GM06990 (cell line): ENCODE measurements at regions not wholly inside any gene's neighbourhood (a gene's known extent, or its start where the extent isn't known, plus 50 kb on each side); places are given as distances from the start of the nearest gene placed in this dataset.

Source experiments
- DNase-seq: peaks from one replicate; pipeline ENCODE4 v3.0.0-alpha.2; 2011; ENCODE audit not compliant: insufficient read length; ENCODE audit errors: extremely low read depth
- H3K27me3 ChIP-seq: replicated peaks from 2 replicates; pipeline ENCODE4 v1.6.0; 2011; ENCODE audit warnings: low read length; ENCODE audit not compliant: control insufficient read depth, insufficient read depth
- H3K36me3 ChIP-seq: 2 replicates; pipeline ENCODE4 v1.5.1; 2011; ENCODE audit warnings: low read length; ENCODE audit not compliant: control insufficient read depth, insufficient read depth
- H3K4me3 ChIP-seq: replicated peaks from 2 replicates; pipeline ENCODE4 v1.5.1; 2011; ENCODE audit warnings: low read depth, mild to moderate bottlenecking, control low read depth, low read length
- CTCF ChIP-seq: IDR thresholded peaks from 2 replicates; pipeline ENCODE4 v1.5.1; 2011; ENCODE audit warnings: low read length, control low read depth, mild to moderate bottlenecking, inconsistent platforms; ENCODE audit not compliant: insufficient read depth, poor library complexity, severe bottlenecking

- Histone ChIP-seq H3K27me3 (no peaks in the 10 kb centered on the region), H3K36me3 (no peaks in the 10 kb centered on the region), H3K4me3 (no peak overlapping the region)
- DNase-seq: no peak
- no peak for TF ChIP-seq CTCF
These were observed 128.4 kb downstream of the RXFP2 start for GRCh38 chr13:31867709-31868108.

GRCh38 chr13:31869582-31869981 lies 130.3 kb downstream of the RXFP2 start:
- DNase-seq: no peak
- no peak overlapping the region for H3K4me3 ChIP-seq
- TF ChIP-seq CTCF: no peak
- H3K36me3 ChIP-seq: no peaks in the 10 kb centered on the region
- no peaks in the 10 kb centered on the region for H3K27me3 ChIP-seq

GRCh38 chr13:31870511-31870910 lies 131.2 kb downstream of the RXFP2 start:
- H3K36me3 ChIP-seq: no peaks in the 10 kb centered on the region
- TF ChIP-seq CTCF: no peak
- H3K27me3 ChIP-seq: no peaks in the 10 kb centered on the region
- DNase-seq: no peak
- no peak overlapping the region for H3K4me3 ChIP-seq

GRCh38 chr13:31873145-31873544 lies 133.8 kb downstream of the RXFP2 start:
- H3K27me3 ChIP-seq: no peaks in the 10 kb centered on the region
- no peaks in the 10 kb centered on the region for H3K36me3 ChIP-seq
- DNase-seq: no peak
- H3K4me3 ChIP-seq: no peak overlapping the region
- TF ChIP-seq CTCF: no peak

GRCh38 chr13:31875134-31875533 lies 135.8 kb downstream of the RXFP2 start:
- Histone ChIP-seq H3K36me3 (no peaks in the 10 kb centered on the region), H3K27me3 (no peaks in the 10 kb centered on the region), H3K4me3 (no peak overlapping the region)
- TF ChIP-seq CTCF: no peak
- no peak for DNase-seq

GRCh38 chr13:31878052-31878451 lies 138.7 kb downstream of the RXFP2 start:
- TF ChIP-seq CTCF: no peak
- DNase-seq: no peak
- Histone ChIP-seq H3K27me3 (no peaks in the 10 kb centered on the region), H3K4me3 (no peak overlapping the region), H3K36me3 (no peaks in the 10 kb centered on the region)
